Adipocyte (in vitro differentiated cells): ENCODE measurements at regions not wholly inside any gene's neighbourhood (a gene's known extent, or its start where the extent isn't known, plus 50 kb on each side); places are given as distances from the start of the nearest gene placed in this dataset.
"Not testable (repeated sequence)": the region's sequence is repeated elsewhere in the genome, so short reads cannot be mapped to it uniquely, and the experiment has no call there.

Experiments
- DNase-seq: peaks from one replicate; pipeline ENCODE4 v3.0.0-alpha.2; 2015; ENCODE audit warnings: low read depth
- H3K27me3 ChIP-seq: replicated peaks from 2 replicates; pipeline ENCODE4 v1.7.0; 2013; ENCODE audit warnings: mild to moderate bottlenecking, low read length, moderate library complexity; ENCODE audit not compliant: control insufficient read depth, insufficient read depth
- H3K36me3 ChIP-seq: 2 replicates; pipeline ENCODE4 v1.7.0; 2013; ENCODE audit warnings: low read length, mild to moderate bottlenecking, moderate library complexity; ENCODE audit not compliant: control insufficient read depth, insufficient read depth, severe bottlenecking
- H3K4me1 ChIP-seq: 2 replicates; pipeline ENCODE4 v1.7.0; 2013; ENCODE audit warnings: mild to moderate bottlenecking, low read length, moderate library complexity; ENCODE audit not compliant: control insufficient read depth, insufficient read depth
- H3K4me3 ChIP-seq: 2 replicates; pipeline ENCODE4 v1.7.0; 2013; ENCODE audit warnings: mild to moderate bottlenecking, low read length, moderate library complexity
- H3K9ac ChIP-seq: 2 replicates; pipeline ENCODE4 v1.7.0; 2013; ENCODE audit warnings: mild to moderate bottlenecking, low read length, moderate library complexity
- H3K9me3 ChIP-seq: 2 replicates; pipeline ENCODE4 v1.7.0; 2013; ENCODE audit warnings: mild to moderate bottlenecking, low read length, moderate library complexity; ENCODE audit not compliant: control insufficient read depth

- no peak overlapping the region for H3K9ac ChIP-seq
- H3K4me3 ChIP-seq: no peak overlapping the region
- H3K4me1 ChIP-seq: no peaks in the 10 kb centered on the region
- H3K27me3 ChIP-seq: no peaks in the 10 kb centered on the region
- DNase-seq: no peak
- H3K36me3 ChIP-seq: no peaks in the 10 kb centered on the region
- no peaks in the 10 kb centered on the region for H3K9me3 ChIP-seq
Observed at GRCh38 chr12:31796270-31796951, 67.6 kb upstream of the AMN1 start.

GRCh38 chr12:31794745-31795144 lies 65.9 kb upstream of the AMN1 start:
- no peak overlapping the region for H3K9ac ChIP-seq
- H3K36me3 ChIP-seq: no peaks in the 10 kb centered on the region
- no peak for DNase-seq
- no peaks in the 10 kb centered on the region for H3K9me3 ChIP-seq
- no peak overlapping the region for H3K4me3 ChIP-seq
- H3K4me1 ChIP-seq: no peaks in the 10 kb centered on the region
- no peaks in the 10 kb centered on the region for H3K27me3 ChIP-seq

- not testable (repeated sequence) for DNase-seq, H3K9me3 ChIP-seq, H3K27me3 ChIP-seq, H3K9ac ChIP-seq, H3K4me3 ChIP-seq, H3K4me1 ChIP-seq, H3K36me3 ChIP-seq
Observed at GRCh38 chr12:31791265-31791664, 62.4 kb upstream of the AMN1 start.

GRCh38 chr12:31790759-31791158 lies 61.9 kb upstream of the AMN1 start:
- no peaks in the 10 kb centered on the region for H3K9me3 ChIP-seq
- no peaks in the 10 kb centered on the region for H3K27me3 ChIP-seq
- no peak for DNase-seq
- H3K36me3 ChIP-seq: no peaks in the 10 kb centered on the region
- H3K9ac ChIP-seq: no peak overlapping the region
- H3K4me1 ChIP-seq: no peaks in the 10 kb centered on the region
- no peak overlapping the region for H3K4me3 ChIP-seq

DNA sequence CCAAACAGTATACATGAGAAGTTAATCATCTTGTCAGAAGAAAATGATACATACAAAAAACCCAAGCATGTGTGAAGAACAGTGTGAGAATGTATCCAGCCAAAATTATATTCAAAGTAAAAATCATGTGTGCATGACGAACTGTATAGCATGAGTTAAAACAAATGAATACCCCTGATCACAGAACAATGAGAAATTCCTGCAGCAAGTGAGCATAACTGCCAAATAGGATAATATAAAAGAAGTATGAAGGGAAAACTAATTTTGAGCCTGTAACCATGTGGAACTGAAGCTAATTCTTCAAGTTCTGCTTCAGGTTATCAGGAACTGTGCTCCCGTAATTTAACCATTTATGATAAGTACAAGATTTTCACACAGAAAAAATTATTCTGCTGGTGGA lies 56.5 kb upstream of the AMN1 start:
- Histone ChIP-seq H3K27me3 (no peaks in the 10 kb centered on the region), H3K36me3 (no peaks in the 10 kb centered on the region), H3K9me3 (peaks cover 6% of the 10 kb centered on the region), H3K4me1 (no peaks in the 10 kb centered on the region), H3K4me3 (no peak overlapping the region), H3K9ac (no peak overlapping the region)
- no peak for DNase-seq

DNA sequence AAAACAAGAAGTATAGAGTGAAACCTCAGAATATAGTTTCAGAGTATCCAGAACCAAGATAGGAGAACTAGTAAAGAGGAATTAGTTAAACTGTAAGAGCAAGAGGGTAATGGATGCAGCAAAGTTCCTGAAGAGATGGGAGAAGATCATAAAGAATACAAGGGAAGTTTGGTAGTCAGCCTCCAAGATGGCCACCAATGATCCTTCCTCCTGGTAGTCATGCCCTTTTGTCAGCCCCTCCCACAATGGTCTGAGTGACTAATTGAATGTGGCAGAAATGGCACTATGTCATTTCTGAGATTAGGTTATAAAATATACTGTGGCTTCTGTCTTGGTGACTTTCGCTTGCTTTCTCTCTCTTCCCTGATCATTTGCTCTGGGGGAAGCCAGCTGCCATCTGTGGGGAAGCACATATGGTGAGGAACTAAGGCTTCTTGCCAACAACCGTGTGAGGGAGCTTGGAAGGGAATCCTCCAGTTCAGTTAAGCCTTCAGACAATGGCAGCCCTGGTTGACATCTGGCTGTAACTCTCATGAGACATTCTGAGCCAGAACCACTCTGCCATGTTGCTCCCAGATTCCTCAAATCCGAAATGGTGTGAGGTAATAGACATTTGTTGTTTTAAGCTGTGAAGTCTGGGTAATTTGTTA lies 55.3 kb upstream of the AMN1 start:
- no peak for DNase-seq
- no peak overlapping the region for H3K4me3 ChIP-seq
- no peaks in the 10 kb centered on the region for H3K4me1 ChIP-seq

DNA sequence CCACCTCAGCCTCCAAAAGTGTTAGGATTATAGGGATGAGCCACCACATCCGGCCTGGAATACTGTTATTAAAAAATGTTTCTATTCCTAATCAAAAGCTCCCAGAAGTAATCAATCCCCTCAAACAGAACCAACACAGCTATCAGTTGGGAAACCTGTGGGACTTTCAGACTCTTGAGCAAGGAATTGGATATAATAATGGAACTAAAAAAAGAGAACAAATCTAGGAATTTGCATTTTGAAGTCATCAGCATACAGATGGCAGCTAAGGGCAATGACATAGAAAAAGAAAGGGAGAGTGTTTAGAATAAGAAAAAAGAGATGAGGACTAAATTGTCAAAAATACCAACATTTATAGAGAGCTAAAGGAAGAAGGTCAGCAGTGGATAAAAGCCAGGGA lies 54.7 kb upstream of the AMN1 start:
- Histone ChIP-seq H3K9ac (no peak overlapping the region), H3K36me3 (no peaks in the 10 kb centered on the region), H3K27me3 (no peaks in the 10 kb centered on the region), H3K4me1 (no peaks in the 10 kb centered on the region), H3K9me3 (peaks cover 6% of the 10 kb centered on the region), H3K4me3 (no peak overlapping the region)
- DNase-seq: no peak

More for the DNA sequence above, 55.3 kb upstream of the AMN1 start:
- H3K36me3 ChIP-seq: no peaks in the 10 kb centered on the region
- H3K9ac ChIP-seq: no peak overlapping the region
- no peaks in the 10 kb centered on the region for H3K27me3 ChIP-seq
- H3K9me3 ChIP-seq: peaks cover 6% of the 10 kb centered on the region

GRCh38 chr12:31781894-31782540 lies 53.2 kb upstream of the AMN1 start:
- no peak for DNase-seq
- no peaks in the 10 kb centered on the region for H3K27me3 ChIP-seq
- H3K4me3 ChIP-seq: no peak overlapping the region
- H3K9me3 ChIP-seq: peaks cover 6% of the 10 kb centered on the region
- H3K4me1 ChIP-seq: no peaks in the 10 kb centered on the region
- H3K9ac ChIP-seq: no peak overlapping the region
- H3K36me3 ChIP-seq: no peaks in the 10 kb centered on the region

DNA sequence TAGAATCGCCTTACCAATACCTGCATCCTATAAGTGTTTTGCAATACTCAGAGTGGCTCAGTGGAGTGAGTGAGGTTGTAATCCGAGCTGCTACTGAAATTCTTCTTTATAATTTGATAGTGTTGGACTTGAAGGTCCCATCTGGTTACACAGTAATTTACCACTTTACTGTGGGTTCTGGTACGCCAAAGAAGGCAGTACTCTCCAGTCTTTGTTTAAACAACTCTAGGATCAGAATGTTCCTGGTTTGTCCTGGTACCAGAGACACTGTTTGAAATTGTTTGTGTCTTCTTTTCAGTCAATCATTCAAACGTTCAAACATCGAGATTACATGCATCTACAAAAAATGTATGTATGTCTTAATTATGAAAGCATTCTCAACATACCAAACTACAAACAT lies 51.3 kb upstream of the AMN1 start:
- DNase-seq: no peak
- no peaks in the 10 kb centered on the region for H3K27me3 ChIP-seq
- H3K4me1 ChIP-seq: no peaks in the 10 kb centered on the region
- H3K4me3 ChIP-seq: no peak overlapping the region
- no peaks in the 10 kb centered on the region for H3K36me3 ChIP-seq
- no peak overlapping the region for H3K9ac ChIP-seq
- peaks cover 6% of the 10 kb centered on the region for H3K9me3 ChIP-seq

GRCh38 chr12:31778687-31779086 lies 49.9 kb upstream of the AMN1 start:
- Histone ChIP-seq H3K27me3 (no peaks in the 10 kb centered on the region), H3K4me3 (no peak overlapping the region), H3K36me3 (no peaks in the 10 kb centered on the region), H3K9me3 (peaks cover under 1% of the 10 kb centered on the region), H3K4me1 (no peaks in the 10 kb centered on the region), H3K9ac (no peak overlapping the region)
- DNase-seq: no peak
